Neutrophil (primary cell): ENCODE measurements at regions not wholly inside any gene's neighbourhood (a gene's known extent, or its start where the extent isn't known, plus 50 kb on each side); places are given as distances from the start of the nearest gene placed in this dataset.

Experiments used
- H3K27ac ChIP-seq: fragments of 200-600 bp; sonication (generic); 2 replicates; pipeline ENCODE4 v1.5.1; 2016; ENCODE audit warnings: mild to moderate bottlenecking, moderate library complexity
- H3K27me3 ChIP-seq: fragments of 200-600 bp; sonication (generic); 2 replicates; pipeline ENCODE4 v1.6.0; 2016; ENCODE audit warnings: mild to moderate bottlenecking
- H3K36me3 ChIP-seq: fragments of 200-600 bp; sonication (generic); 2 replicates; pipeline ENCODE4 v1.5.1; 2017
- H3K4me1 ChIP-seq, 2 experiments: fragments of 200-600 bp in 1 of 2; sonication (generic) in 1 of 2; 1 replicate in 1 of 2; 2 replicates in 1 of 2; pipeline versions ENCODE4 v1.5.1 to v1.6.1; 2013 to 2016; ENCODE audit warnings: low read depth in 1 of 2, low read length in 1 of 2, mild to moderate bottlenecking in 1 of 2, moderate library complexity in 1 of 2; ENCODE audit not compliant: control insufficient read depth in 1 of 2, insufficient read depth in 1 of 2
- H3K4me3 ChIP-seq, 2 experiments: fragments of 200-600 bp in 1 of 2; sonication (generic) in 1 of 2; 1 replicate in 1 of 2; 2 replicates in 1 of 2; pipeline ENCODE4 v1.5.1; 2013 to 2016; ENCODE audit warnings: low read depth in 1 of 2, low read length in 1 of 2, mild to moderate bottlenecking in 1 of 2, moderate library complexity in 1 of 2
- H3K9me3 ChIP-seq: fragments of 200-600 bp; sonication (generic); 2 replicates; pipeline ENCODE4 v1.5.1; 2016
- CTCF ChIP-seq: fragments of 200-600 bp; sonication (generic); IDR thresholded peaks from 2 replicates; pipeline ENCODE4 v1.5.1; 2016; ENCODE audit warnings: antibody characterized with exemption

- H3K4me3 ChIP-seq, result no peak overlapping the region
- no peaks in the 10 kb centered on the region for H3K4me1 ChIP-seq
- no peak for TF ChIP-seq CTCF
- peaks cover 9% of the 10 kb centered on the region for H3K27me3 ChIP-seq
- no peak overlapping the region for H3K27ac ChIP-seq
- H3K9me3 ChIP-seq, result no peaks in the 10 kb centered on the region
- no peaks in the 10 kb centered on the region for H3K36me3 ChIP-seq
Observed at GRCh38 chr7:131618391-131618790, 62.0 kb upstream of the PODXL start.

- no peaks in the 10 kb centered on the region for H3K4me1 ChIP-seq
- H3K36me3 ChIP-seq, result no peaks in the 10 kb centered on the region
- no peaks in the 10 kb centered on the region for H3K9me3 ChIP-seq
- H3K4me3 ChIP-seq, result no peak overlapping the region
- no peak overlapping the region for H3K27ac ChIP-seq
- no peak for TF ChIP-seq CTCF
- no peaks in the 10 kb centered on the region for H3K27me3 ChIP-seq
Observed at GRCh38 chr7:131616487-131617200, 60.2 kb upstream of the PODXL start.

GRCh38 chr7:131613909-131614308 lies 57.5 kb upstream of the PODXL start:
- Histone ChIP-seq H3K4me1 (no peaks in the 10 kb centered on the region), H3K36me3 (no peaks in the 10 kb centered on the region), H3K4me3 (no peak overlapping the region), H3K9me3 (no peaks in the 10 kb centered on the region), H3K27ac (no peak overlapping the region), H3K27me3 (no peaks in the 10 kb centered on the region)
- no peak for TF ChIP-seq CTCF

- Histone ChIP-seq H3K36me3 (no peaks in the 10 kb centered on the region), H3K27ac (no peak overlapping the region), H3K4me1 (no peaks in the 10 kb centered on the region), H3K4me3 (no peak overlapping the region), H3K27me3 (peaks cover 18% of the 10 kb centered on the region), H3K9me3 (no peaks in the 10 kb centered on the region)
- TF ChIP-seq CTCF, result no peak
Observed at GRCh38 chr7:131610007-131610406, 53.6 kb upstream of the PODXL start.

GRCh38 chr7:131608116-131608500 lies 51.7 kb upstream of the PODXL start:
- H3K4me3 ChIP-seq, result no peak overlapping the region
- H3K4me1 ChIP-seq, result no peaks in the 10 kb centered on the region
- H3K9me3 ChIP-seq, result no peaks in the 10 kb centered on the region
- no peak for TF ChIP-seq CTCF
- H3K27me3 ChIP-seq, result peaks cover 33% of the 10 kb centered on the region
- no peak overlapping the region for H3K27ac ChIP-seq
- no peaks in the 10 kb centered on the region for H3K36me3 ChIP-seq
